NCI-H1694 (cell line): ENCODE measurements at regions not wholly inside any gene's neighbourhood (a gene's known extent, or its start where the extent isn't known, plus 50 kb on each side); places are given as distances from the start of the nearest gene placed in this dataset.

Experiments
- DNase-seq: peaks from one replicate; lab custom pipeline; 2025; lab: John Stamatoyannopoulos, UW

- no peak for DNase-seq
Observed at GRCh38 chr2:125491663-125492062, 1164.3 kb upstream of the GYPC start.

DNA sequence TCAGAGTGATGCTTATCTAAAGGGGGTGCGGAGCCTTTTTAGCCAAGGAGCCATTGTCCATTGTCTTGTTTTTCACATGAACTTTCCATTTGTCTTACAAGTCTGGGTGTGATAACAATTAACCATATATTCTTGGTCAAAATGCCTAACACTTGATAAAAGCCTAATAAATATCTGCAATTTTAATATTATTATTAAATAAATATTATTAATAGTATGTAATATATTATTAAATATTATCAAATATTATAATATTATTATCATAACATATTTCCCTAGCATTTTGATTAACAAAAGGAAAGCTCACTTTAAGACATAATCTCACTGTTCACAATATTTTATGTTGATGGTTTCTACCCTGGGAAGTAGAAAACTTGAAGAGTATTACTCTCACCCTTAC lies 1143.6 kb upstream of the GYPC start:
- no peak for DNase-seq

DNA sequence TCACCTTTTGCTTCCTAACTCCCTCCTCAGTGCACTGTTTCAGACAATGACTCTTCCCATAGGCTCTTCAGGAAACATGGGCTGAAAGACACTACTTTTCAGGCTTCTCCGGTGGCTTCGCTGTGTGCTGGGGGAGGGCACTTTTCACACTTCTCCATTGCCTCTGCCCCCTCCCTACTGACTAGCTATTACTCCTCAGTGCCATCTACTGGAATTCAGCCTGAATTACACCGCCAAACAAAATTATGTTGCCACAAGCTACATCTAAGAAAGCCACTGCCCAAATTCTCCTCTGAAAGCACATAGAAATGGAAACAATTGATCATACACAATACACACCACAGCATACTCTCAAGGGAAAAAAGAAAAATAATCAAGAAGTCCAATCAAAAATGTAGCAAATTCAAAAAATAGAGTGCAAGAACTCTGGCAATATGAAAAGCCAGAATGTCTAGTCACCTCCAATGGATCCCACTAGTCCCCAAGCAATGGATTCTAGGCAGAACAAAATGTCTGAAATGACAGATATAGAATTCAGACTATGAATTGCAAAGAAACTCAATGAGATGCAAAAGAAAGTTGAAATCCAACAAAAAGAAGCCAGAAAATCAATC lies 1139.4 kb upstream of the GYPC start:
- peak; percentile 17 for DNase-seq

DNA sequence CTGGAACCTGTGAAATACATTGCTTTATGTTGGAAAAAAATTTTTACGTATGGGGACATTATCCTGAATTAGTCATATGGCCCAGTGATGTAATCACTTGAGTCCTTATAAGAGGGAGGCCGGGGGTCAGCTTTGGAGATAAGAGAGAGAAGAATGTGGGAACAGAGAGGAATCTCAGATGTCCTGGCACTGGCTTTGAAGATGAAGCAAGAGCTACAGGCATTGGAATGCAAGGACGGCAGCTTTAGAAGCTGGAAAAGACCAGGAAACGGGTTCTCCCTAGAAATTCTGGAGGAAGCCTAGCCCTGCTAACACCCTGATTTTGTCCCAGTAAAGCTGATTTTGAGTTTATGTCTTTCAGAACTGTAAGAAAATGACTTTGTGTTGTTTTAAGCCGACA lies 1129.9 kb upstream of the GYPC start:
- no peak for DNase-seq

DNA sequence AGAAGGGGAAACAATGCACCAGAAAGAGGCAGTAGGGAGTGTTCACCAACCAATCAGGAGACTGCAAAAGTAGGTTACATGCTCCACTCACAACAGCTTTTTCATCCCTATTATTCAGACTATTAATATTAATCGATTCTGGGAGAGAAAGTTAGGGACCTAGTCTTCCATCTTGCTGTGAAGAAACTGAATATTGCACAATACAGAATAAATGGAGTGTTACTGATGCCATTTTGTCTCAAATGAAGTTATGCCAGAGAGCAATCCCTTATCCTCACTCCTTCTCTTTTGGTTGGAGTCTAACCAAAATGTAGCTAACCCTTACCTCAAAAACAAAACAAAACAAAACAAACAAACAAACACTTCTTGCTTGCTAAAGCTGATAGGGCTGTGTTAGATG lies 1120.9 kb upstream of the GYPC start:
- DNase-seq = no peak

- no peak for DNase-seq
Observed at GRCh38 chr2:125543968-125544514, 1111.9 kb upstream of the GYPC start.

- DNase-seq = no peak
Observed at GRCh38 chr2:125553768-125554167, 1102.2 kb upstream of the GYPC start.

DNA sequence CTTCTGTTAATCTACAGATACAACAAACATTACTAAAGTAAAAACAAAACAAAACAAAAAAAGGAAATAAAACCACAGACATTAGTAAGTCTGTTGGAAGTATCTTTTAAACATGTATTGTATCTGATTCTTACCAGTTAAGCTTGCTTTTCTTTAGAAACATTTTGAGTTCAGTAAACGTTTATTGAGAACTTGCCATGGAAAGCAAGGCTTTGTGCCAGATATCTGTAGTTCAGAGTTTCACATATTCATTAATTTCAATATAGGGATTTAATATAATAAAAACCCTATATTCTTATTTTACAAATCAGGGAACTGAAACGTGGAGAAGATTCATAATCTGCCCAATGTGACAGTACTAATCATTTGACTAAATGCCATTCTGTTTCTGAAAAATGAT lies 1101.0 kb upstream of the GYPC start:
- DNase-seq = no peak

- no peak for DNase-seq
Observed at GRCh38 chr2:125559186-125559585, 1096.8 kb upstream of the GYPC start.

DNA sequence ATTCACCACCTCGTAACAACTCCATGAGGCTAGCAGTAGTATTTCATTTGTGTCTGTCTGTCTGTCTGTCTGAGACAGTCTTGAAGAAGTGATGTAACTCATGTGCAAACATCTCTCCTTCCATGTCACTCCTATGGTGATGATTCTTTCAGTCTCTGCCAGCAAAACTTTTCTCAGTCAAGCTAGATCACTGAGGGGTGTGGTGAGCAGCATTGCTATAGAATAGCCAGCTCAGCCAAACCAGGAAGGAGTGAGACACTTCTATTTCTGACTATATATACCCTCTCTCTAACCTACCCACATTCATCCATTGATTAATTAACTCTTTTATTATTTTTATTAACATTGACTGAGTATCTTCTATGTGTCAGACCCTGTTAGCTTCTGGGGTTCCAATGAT lies 1095.1 kb upstream of the GYPC start:
- no peak for DNase-seq

- no peak for DNase-seq
Observed at GRCh38 chr2:125561302-125561701, 1094.7 kb upstream of the GYPC start.

DNA sequence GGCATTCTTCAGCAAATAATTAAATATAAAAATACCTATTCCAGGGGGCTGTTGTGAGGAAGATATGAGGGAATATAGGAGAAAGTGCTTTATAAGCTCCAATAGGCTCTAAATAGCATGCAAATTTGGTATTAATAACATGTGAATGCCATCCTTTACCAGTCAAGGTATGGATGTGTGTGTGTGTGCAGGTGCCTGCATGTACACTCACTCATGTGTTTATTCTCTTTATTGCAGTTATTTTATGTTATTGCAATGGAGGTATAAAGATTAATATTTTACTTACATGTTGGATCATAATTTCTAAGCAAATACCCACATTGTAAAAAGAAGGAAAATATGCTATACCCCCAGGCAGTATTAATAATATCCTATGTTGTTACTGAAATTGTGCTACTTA lies 1093.0 kb upstream of the GYPC start:
- no peak for DNase-seq

DNA sequence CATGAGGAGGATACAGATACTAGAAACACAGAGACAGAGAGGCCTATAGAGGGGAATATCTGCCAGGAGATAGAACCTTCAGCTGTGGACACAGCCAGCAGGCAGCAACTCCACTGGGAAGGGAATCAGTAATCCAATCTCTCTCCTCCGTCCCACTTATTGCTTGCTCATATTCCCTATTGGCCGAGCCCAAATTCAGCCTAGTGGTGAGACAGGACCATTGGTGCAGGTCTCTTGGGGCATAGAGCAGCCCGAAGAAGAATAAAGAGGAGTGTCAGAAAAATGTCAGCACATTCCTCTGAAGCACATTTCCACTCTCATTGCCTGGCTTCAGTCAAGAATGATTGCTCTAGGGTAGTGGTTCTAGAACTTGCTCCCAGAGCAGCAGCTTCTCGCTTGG lies 1091.5 kb upstream of the GYPC start:
- no peak for DNase-seq

DNA sequence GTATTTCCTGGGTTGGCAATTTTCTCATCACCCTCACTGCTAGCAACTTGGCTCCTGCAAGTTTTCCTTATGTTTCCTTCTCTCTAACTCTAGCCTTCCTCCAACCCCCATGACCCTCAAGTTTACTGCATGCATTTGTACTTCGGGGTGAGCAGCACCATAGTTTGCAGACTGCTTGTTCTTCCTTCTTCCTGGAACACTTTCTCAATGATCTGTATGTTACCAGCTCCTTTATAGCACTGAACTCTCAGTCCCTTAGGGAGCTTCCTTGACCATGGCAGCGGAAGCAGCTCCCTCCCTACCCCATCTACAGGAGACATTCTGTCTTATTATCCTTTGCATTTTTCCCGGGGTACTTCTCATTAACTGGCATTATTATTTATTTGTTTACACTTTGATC lies 1089.5 kb upstream of the GYPC start:
- DNase-seq = no peak

DNA sequence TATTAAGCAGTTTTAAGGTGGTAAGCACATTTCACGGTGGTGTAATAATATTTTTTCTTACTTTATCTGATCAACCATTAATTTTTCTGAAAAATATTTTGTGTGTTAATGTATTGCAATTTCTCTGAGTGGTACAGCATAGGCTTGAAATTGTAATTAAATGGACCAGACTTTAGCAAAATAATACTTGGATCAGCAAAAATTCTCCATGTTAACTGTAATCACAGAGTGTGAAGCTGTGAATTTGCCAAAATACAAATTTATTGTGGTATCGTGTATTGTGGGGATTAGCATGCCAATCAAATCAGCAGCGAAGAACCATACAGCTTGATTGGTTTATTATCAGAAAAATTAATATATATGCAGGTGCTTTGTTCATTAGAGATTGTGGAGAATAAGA lies 1088.9 kb upstream of the GYPC start:
- DNase-seq = no peak

DNA sequence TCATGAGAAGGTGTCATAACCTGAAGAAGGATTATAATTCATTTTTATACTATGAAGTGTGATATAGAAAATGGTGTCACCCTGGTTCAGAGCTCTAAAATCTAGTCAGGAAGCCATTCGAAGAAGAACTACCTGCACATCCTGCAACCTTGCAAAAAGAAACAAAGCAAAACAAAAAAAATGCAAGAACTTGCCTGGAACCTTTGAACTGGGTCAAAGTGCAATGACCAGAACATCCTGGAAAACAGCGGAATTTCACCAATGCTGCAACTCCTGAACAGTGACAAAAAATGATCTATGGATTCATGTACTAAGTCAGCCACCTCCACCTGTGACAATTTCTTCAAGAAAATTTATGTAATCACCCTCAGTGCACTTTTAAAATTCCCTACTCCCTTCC lies 1083.3 kb upstream of the GYPC start:
- no peak for DNase-seq

GRCh38 chr2:125573432-125573831 lies 1082.5 kb upstream of the GYPC start:
- no peak for DNase-seq

- DNase-seq = no peak
Observed at GRCh38 chr2:125576558-125576957, 1079.4 kb upstream of the GYPC start.

GRCh38 chr2:125581557-125581956 lies 1074.4 kb upstream of the GYPC start:
- DNase-seq = no peak

- no peak for DNase-seq
Observed at GRCh38 chr2:125582516-125582915, 1073.4 kb upstream of the GYPC start.

GRCh38 chr2:125584732-125585131 lies 1071.2 kb upstream of the GYPC start:
- DNase-seq = no peak

DNA sequence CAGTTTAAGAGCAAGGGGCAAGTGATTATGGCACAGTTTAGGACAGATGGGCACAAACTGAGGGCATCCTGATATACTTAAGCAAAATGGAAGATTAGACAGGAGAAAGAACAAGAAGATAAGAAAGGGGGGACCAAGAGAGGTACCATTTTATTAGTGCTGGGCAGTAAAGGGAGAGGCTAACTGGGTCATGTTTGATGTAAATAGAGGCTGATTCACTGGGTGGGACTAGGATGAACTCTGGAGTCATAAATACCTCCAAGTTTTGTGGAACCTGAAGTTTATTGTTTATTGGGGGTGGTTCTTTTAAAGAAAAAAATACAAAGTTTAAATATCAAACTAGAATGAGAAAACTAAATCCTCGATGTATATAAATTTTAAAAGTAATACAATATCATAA lies 1067.2 kb upstream of the GYPC start:
- DNase-seq = no peak

DNA sequence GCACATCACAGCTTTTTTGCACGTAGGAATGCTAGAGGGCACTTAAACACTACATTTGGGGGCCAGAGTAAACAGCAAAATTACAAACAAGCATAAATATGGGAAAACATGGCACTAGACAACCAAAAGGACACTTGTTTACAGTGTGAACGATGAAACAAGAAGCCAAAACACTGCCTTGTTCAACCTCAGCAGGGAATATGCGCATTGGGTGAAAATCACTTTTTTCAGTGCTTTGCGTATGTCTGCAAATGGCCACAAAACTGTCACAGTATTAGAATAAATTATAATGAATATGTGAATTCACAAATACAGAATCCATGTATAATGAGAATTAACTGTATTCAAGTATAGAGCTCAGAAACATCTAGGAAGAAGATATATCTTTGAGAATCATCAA lies 1064.0 kb upstream of the GYPC start:
- DNase-seq = no peak

DNA sequence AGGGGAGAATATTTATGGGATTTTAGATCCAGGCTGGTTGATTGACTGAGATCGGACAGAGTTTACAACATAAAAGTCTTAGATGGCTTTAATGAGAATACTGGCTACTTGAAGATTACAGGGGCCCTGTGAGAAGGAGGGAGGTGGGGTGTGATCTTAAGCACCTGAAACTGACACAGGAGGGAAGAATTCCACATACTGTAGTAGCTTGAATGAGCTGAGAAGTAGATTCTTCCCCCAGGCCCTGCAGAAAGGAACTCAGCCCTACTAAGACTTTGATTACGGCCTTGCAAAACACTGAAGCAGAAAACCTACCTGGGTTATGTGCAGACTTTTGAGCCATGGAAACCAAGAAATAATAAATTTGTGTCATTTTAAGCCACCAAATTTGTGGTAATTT lies 1062.9 kb upstream of the GYPC start:
- no peak for DNase-seq

GRCh38 chr2:125596612-125597011 lies 1059.3 kb upstream of the GYPC start:
- no peak for DNase-seq
